Duodenal mucosa (tissue), 2 donors: ENCODE measurements at regions not wholly inside any gene's neighbourhood (a gene's known extent, or its start where the extent isn't known, plus 50 kb on each side); places are given as distances from the start of the nearest gene placed in this dataset.
"Not testable (repeated sequence)": the region's sequence is repeated elsewhere in the genome, so short reads cannot be mapped to it uniquely, and the experiment has no call there.

Experiments used
- H3K27ac ChIP-seq: one replicate; pipeline ENCODE4 v1.7.0; 2013; ENCODE audit warnings: low read depth, low read length
- H3K27me3 ChIP-seq, 2 donors: one replicate each; pipeline ENCODE4 v1.7.0; 2013; ENCODE audit warnings: low read length in 2 of 2, control low read depth in 1 of 2; ENCODE audit not compliant: insufficient read depth in 2 of 2, control insufficient read depth in 1 of 2
- H3K36me3 ChIP-seq, 2 donors: one replicate each; pipeline ENCODE4 v1.7.0; 2013; ENCODE audit warnings: low read length in 2 of 2, control low read depth in 1 of 2; ENCODE audit not compliant: insufficient read depth in 2 of 2, control insufficient read depth in 1 of 2
- H3K4me1 ChIP-seq, 2 donors: one replicate each; pipeline ENCODE4 v1.7.0; 2013; ENCODE audit warnings: low read length in 2 of 2, control low read depth in 1 of 2; ENCODE audit not compliant: insufficient read depth in 2 of 2, control insufficient read depth in 1 of 2
- H3K4me3 ChIP-seq, 2 donors: one replicate each; pipeline ENCODE4 v1.7.0; 2013; ENCODE audit warnings: low read length in 2 of 2, low read depth in 1 of 2
- H3K9ac ChIP-seq, 2 donors: one replicate each; pipeline ENCODE4 v1.7.0; 2013; ENCODE audit warnings: low read length in 2 of 2, low read depth in 1 of 2
- H3K9me3 ChIP-seq, 2 donors: one replicate each; pipeline ENCODE4 v1.7.0; 2013; ENCODE audit warnings: low read length in 2 of 2, control low read depth in 1 of 2; ENCODE audit not compliant: control insufficient read depth in 1 of 2

GRCh38 chr11:80943226-80943625, 1502.4 kb upstream of the TENM4 start:
- H3K36me3 ChIP-seq, result no peaks in the 10 kb centered on the region

GRCh38 chr11:80937842-80938241, 1497.0 kb upstream of the TENM4 start:
- Histone ChIP-seq H3K36me3 (no peaks in the 10 kb centered on the region), H3K9ac (no peak overlapping the region), H3K4me1 (no peaks in the 10 kb centered on the region), H3K27ac (no peak overlapping the region), H3K4me3 (no peak overlapping the region), H3K27me3 (no peaks in the 10 kb centered on the region), H3K9me3 (no peaks in the 10 kb centered on the region)

More at GRCh38 chr11:80943226-80943625, 1502.4 kb upstream of the TENM4 start:
- H3K9ac ChIP-seq, result no peak overlapping the region
- no peaks in the 10 kb centered on the region for H3K27me3 ChIP-seq
- H3K27ac ChIP-seq, result no peak overlapping the region
- H3K4me3 ChIP-seq, result no peak overlapping the region
- no peaks in the 10 kb centered on the region for H3K4me1 ChIP-seq
- H3K9me3 ChIP-seq, result no peaks in the 10 kb centered on the region

GRCh38 chr11:80930038-80930437, 1489.2 kb upstream of the TENM4 start:
- Histone ChIP-seq H3K4me1 (no peaks in the 10 kb centered on the region), H3K4me3 (no peak overlapping the region), H3K27ac (no peak overlapping the region), H3K27me3 (no peaks in the 10 kb centered on the region), H3K36me3 (no peaks in the 10 kb centered on the region), H3K9me3 (no peaks in the 10 kb centered on the region), H3K9ac (no peak overlapping the region)

- H3K9ac ChIP-seq, result no peak overlapping the region
- no peaks in the 10 kb centered on the region for H3K9me3 ChIP-seq
- no peaks in the 10 kb centered on the region for H3K27me3 ChIP-seq
- H3K4me1 ChIP-seq, result no peaks in the 10 kb centered on the region
- H3K27ac ChIP-seq, result no peak overlapping the region
- H3K36me3 ChIP-seq, result no peaks in the 10 kb centered on the region
- H3K4me3 ChIP-seq, result no peak overlapping the region
These were observed 1488.4 kb upstream of the TENM4 start for GRCh38 chr11:80929031-80929805.

- Histone ChIP-seq H3K9me3 (no peaks in the 10 kb centered on the region), H3K9ac (no peak overlapping the region), H3K4me3 (no peak overlapping the region), H3K4me1 (no peaks in the 10 kb centered on the region), H3K27me3 (no peaks in the 10 kb centered on the region), H3K27ac (no peak overlapping the region), H3K36me3 (no peaks in the 10 kb centered on the region)
These were observed 1484.5 kb upstream of the TENM4 start for GRCh38 chr11:80925321-80925720.

GRCh38 chr11:80921310-80921709, 1480.5 kb upstream of the TENM4 start:
- not testable (repeated sequence) for H3K4me3 ChIP-seq, H3K36me3 ChIP-seq, H3K9me3 ChIP-seq, H3K27me3 ChIP-seq, H3K27ac ChIP-seq, H3K4me1 ChIP-seq, H3K9ac ChIP-seq

- Histone ChIP-seq H3K27ac (no peak overlapping the region), H3K9ac (no peak overlapping the region), H3K27me3 (no peaks in the 10 kb centered on the region), H3K4me3 (no peak overlapping the region), H3K36me3 (no peaks in the 10 kb centered on the region), H3K4me1 (no peaks in the 10 kb centered on the region), H3K9me3 (no peaks in the 10 kb centered on the region)
These were observed 1475.5 kb upstream of the TENM4 start for GRCh38 chr11:80916173-80916798.

- H3K9ac ChIP-seq, result no peak overlapping the region
- H3K27ac ChIP-seq, result no peak overlapping the region
- H3K9me3 ChIP-seq, result no peaks in the 10 kb centered on the region
- H3K36me3 ChIP-seq, result no peaks in the 10 kb centered on the region
- H3K27me3 ChIP-seq, result no peaks in the 10 kb centered on the region
- no peak overlapping the region for H3K4me3 ChIP-seq
- H3K4me1 ChIP-seq, result no peaks in the 10 kb centered on the region
These were observed 1473.5 kb upstream of the TENM4 start for GRCh38 chr11:80914311-80914710.

- H3K9ac ChIP-seq, result no peak overlapping the region
- no peaks in the 10 kb centered on the region for H3K36me3 ChIP-seq
- no peaks in the 10 kb centered on the region for H3K4me1 ChIP-seq
- H3K27ac ChIP-seq, result no peak overlapping the region
- no peaks in the 10 kb centered on the region for H3K27me3 ChIP-seq
- no peak overlapping the region for H3K4me3 ChIP-seq
- no peaks in the 10 kb centered on the region for H3K9me3 ChIP-seq
These were observed 1470.8 kb upstream of the TENM4 start for GRCh38 chr11:80911666-80912065.

- Histone ChIP-seq H3K9ac (no peak overlapping the region), H3K36me3 (no peaks in the 10 kb centered on the region), H3K27ac (no peak overlapping the region), H3K4me1 (no peaks in the 10 kb centered on the region), H3K4me3 (no peak overlapping the region), H3K27me3 (no peaks in the 10 kb centered on the region), H3K9me3 (peaks cover 0 to 4% of the 10 kb centered on the region in 2 donors)
These were observed 1459.4 kb upstream of the TENM4 start for GRCh38 chr11:80900265-80900664.
